Neural cell (in vitro differentiated cells): ENCODE measurements at regions not wholly inside any gene's neighbourhood (a gene's known extent, or its start where the extent isn't known, plus 50 kb on each side); places are given as distances from the start of the nearest gene placed in this dataset.
"Not testable (repeated sequence)": the region's sequence is repeated elsewhere in the genome, so short reads cannot be mapped to it uniquely, and the experiment has no call there.

Experiments used
- CTCF ChIP-seq: fragments of 450-650 bp; IDR thresholded peaks from 2 replicates; pipeline ENCODE4 v1.5.1; 2014; ENCODE audit warnings: antibody characterized with exemption, mild to moderate bottlenecking, moderate library complexity; ENCODE audit not compliant: poor library complexity, severe bottlenecking
- EP300 ChIP-seq: fragments of 450-650 bp; conservative IDR thresholded peaks from 2 replicates; pipeline ENCODE4 v1.6.1; 2014; ENCODE audit warnings: antibody characterized with exemption, mild to moderate bottlenecking, moderate library complexity; ENCODE audit not compliant: poor library complexity, severe bottlenecking
- EZH2 ChIP-seq: fragments of 200-600, 300-800 bp; shearing (Covaris generic), sonication (generic); IDR thresholded peaks from 2 replicates; pipeline ENCODE4 v1.6.1; 2014; ENCODE audit warnings: antibody characterized with exemption, low read length, borderline replicate concordance, mild to moderate bottlenecking; ENCODE audit not compliant: insufficient read depth, poor library complexity, severe bottlenecking
- POLR2AphosphoS5 ChIP-seq: IDR thresholded peaks from 2 replicates; pipeline ENCODE4 v1.6.1; 2012
- REST ChIP-seq: IDR thresholded peaks from 2 replicates; pipeline ENCODE4 v1.6.1; 2012; ENCODE audit warnings: borderline replicate concordance
- TAF1 ChIP-seq: IDR thresholded peaks from 2 replicates; pipeline ENCODE4 v1.6.1; 2012; ENCODE audit warnings: low read depth

GRCh38 chr9:42339671-42340434, 156.4 kb downstream of the SPATA31A6 start:
- TF ChIP-seq EZH2, CTCF, EP300, TAF1, POLR2AphosphoS5, REST: not testable (repeated sequence)
